ENCODE measurements at regions not wholly inside any gene's neighbourhood (a gene's known extent, or its start where the extent isn't known, plus 50 kb on each side); places are given as distances from the start of the nearest gene placed in this dataset.

- H3K9me3 Mint-ChIP-seq, result peaks cover 4% of the 10 kb centered on the region
- no peak for ATAC-seq
Observed at GRCh38 chr14:98138666-98139065, 1133.3 kb downstream of the BCL11B start.

DNA sequence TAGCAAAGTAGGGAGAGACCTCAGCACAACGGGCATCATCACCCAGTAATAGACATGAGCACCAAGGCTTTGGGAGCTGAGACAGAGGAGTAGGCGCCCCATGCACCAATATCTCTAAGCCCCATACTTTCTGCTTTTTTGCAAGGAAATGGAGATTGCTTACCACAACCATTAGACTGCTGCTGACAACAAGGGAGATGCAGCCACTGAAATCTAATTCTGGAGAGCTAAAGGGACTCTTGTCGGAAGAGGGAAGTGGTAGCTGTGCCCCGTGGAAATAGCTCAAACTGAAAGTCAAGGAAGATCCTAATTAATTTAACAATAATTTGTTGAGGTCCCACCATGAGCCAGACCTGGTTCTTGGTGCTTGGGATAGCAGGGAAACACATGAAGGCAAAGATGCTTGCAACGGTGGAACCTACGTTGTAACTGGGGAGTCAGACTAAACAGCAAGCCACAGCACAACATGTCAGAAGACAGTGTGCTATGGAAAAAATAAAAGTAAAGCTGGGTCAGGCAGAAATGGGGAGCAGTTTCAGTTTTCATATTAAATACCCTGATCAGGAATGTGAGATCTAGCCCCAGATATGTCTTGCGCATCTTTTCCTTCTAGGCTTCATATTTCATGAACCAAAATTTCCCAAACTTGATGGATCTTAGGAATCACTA is 1131.0 kb downstream of the BCL11B start:
- no peak overlapping the region for H3K27ac Mint-ChIP-seq
- H3K27me3 Mint-ChIP-seq, result no peaks in the 10 kb centered on the region
- H3K4me1 Mint-ChIP-seq, result no peaks in the 10 kb centered on the region
- no peaks in the 10 kb centered on the region for H3K36me3 Mint-ChIP-seq
- ATAC-seq, result no peak
- no peak overlapping the region for H3K4me3 Mint-ChIP-seq
- peaks cover 4% of the 10 kb centered on the region for H3K9me3 Mint-ChIP-seq

More at GRCh38 chr14:98138666-98139065, 1133.3 kb downstream of the BCL11B start:
- Mint-ChIP-seq H3K27me3 (no peaks in the 10 kb centered on the region), H3K4me3 (no peak overlapping the region), H3K4me1 (no peaks in the 10 kb centered on the region), H3K27ac (no peak overlapping the region), H3K36me3 (no peaks in the 10 kb centered on the region)

- no peak overlapping the region for H3K27ac Mint-ChIP-seq
- H3K9me3 Mint-ChIP-seq, result peaks cover 6% of the 10 kb centered on the region
- H3K27me3 Mint-ChIP-seq, result no peaks in the 10 kb centered on the region
- no peak for ATAC-seq
- H3K4me1 Mint-ChIP-seq, result no peaks in the 10 kb centered on the region
- H3K4me3 Mint-ChIP-seq, result no peak overlapping the region
- no peaks in the 10 kb centered on the region for H3K36me3 Mint-ChIP-seq
Observed at GRCh38 chr14:98143566-98143965, 1128.4 kb downstream of the BCL11B start.

DNA sequence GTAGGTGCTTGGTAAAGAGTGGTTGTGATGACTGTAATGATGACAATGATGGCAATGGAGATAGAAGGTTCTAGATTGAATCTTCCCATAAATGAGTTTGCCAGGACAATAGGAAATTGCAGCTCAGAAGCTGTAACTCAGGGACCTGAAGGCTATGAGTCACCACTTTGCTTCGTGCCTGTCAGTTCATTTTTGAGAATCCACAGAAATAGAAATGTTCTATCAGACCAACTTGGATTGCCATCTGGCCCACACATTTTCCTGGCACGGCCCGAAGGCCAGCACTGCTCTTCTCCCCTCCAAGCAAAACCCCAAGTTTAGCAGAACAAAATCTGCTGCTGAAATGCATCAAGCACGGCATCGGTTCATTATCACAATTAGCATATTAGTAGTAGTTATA is 1127.0 kb downstream of the BCL11B start:
- ATAC-seq, result no peak

GRCh38 chr14:98146416-98146815 is 1125.6 kb downstream of the BCL11B start:
- Mint-ChIP-seq H3K4me1 (no peaks in the 10 kb centered on the region), H3K27me3 (no peaks in the 10 kb centered on the region), H3K9me3 (peaks cover 6% of the 10 kb centered on the region), H3K36me3 (no peaks in the 10 kb centered on the region), H3K4me3 (no peak overlapping the region), H3K27ac (no peak overlapping the region)
- ATAC-seq, result no peak

More for the DNA sequence above, 1127.0 kb downstream of the BCL11B start:
- no peak overlapping the region for H3K4me3 Mint-ChIP-seq
- H3K9me3 Mint-ChIP-seq, result peaks cover 6% of the 10 kb centered on the region
- H3K4me1 Mint-ChIP-seq, result no peaks in the 10 kb centered on the region
- no peak overlapping the region for H3K27ac Mint-ChIP-seq
- no peaks in the 10 kb centered on the region for H3K27me3 Mint-ChIP-seq
- H3K36me3 Mint-ChIP-seq, result no peaks in the 10 kb centered on the region

DNA sequence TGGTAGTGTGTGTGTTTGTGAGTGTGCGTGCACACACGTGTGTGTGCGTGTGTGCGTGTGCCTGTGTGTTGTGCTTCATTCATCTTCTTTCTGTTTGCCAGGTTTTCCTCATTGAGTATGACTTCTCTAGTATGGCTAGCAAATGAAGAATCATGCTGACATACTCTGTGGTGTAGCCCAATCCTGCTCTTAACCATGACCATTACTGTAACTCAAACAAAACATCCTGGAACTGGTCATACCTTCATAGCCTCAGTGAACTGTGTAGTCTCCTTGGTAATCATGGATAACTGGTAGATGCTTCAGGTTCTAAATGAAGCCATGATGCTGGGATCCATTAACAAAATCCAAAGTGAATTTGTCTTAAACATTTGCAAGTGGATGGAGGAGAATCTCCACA is 1117.7 kb downstream of the BCL11B start:
- peaks cover 13% of the 10 kb centered on the region for H3K9me3 Mint-ChIP-seq
- H3K27me3 Mint-ChIP-seq, result no peaks in the 10 kb centered on the region
- no peak overlapping the region for H3K27ac Mint-ChIP-seq
- ATAC-seq, result no peak
- H3K4me1 Mint-ChIP-seq, result no peaks in the 10 kb centered on the region
- H3K36me3 Mint-ChIP-seq, result no peaks in the 10 kb centered on the region
- H3K4me3 Mint-ChIP-seq, result no peak overlapping the region

DNA sequence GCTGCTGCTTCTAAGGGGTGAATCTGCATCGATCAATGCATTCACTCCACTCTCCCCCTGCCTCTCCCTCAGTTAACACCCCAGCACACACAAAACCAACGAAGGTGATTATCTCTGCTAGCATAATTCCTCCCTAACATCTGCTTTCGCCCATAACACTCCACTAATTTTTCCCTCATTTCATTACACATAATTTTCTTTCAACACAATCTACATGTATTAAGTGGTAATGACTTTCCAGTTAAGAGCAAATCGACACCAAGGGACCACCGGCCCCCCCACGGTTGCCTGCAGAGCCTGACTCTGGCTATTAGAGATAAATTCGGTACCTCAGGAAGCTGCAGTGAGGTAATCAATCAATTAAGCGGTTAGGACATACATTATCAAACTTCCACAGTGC is 1115.6 kb downstream of the BCL11B start:
- H3K9me3 Mint-ChIP-seq, result peaks cover 13% of the 10 kb centered on the region
- no peaks in the 10 kb centered on the region for H3K36me3 Mint-ChIP-seq
- no peaks in the 10 kb centered on the region for H3K4me1 Mint-ChIP-seq
- no peak for ATAC-seq
- no peaks in the 10 kb centered on the region for H3K27me3 Mint-ChIP-seq
- no peak overlapping the region for H3K4me3 Mint-ChIP-seq
- H3K27ac Mint-ChIP-seq, result no peak overlapping the region

- Mint-ChIP-seq H3K36me3 (no peaks in the 10 kb centered on the region), H3K27ac (no peak overlapping the region), H3K9me3 (peaks cover 18% of the 10 kb centered on the region), H3K27me3 (no peaks in the 10 kb centered on the region), H3K4me3 (no peak overlapping the region), H3K4me1 (no peaks in the 10 kb centered on the region)
- no peak for ATAC-seq
Observed at GRCh38 chr14:98160901-98161300, 1111.1 kb downstream of the BCL11B start.

- Mint-ChIP-seq H3K27me3 (no peaks in the 10 kb centered on the region), H3K4me1 (no peaks in the 10 kb centered on the region), H3K36me3 (no peaks in the 10 kb centered on the region), H3K4me3 (no peak overlapping the region), H3K27ac (no peak overlapping the region), H3K9me3 (peaks cover 16% of the 10 kb centered on the region)
- ATAC-seq, result no peak
Observed at GRCh38 chr14:98161356-98161755, 1110.6 kb downstream of the BCL11B start.

DNA sequence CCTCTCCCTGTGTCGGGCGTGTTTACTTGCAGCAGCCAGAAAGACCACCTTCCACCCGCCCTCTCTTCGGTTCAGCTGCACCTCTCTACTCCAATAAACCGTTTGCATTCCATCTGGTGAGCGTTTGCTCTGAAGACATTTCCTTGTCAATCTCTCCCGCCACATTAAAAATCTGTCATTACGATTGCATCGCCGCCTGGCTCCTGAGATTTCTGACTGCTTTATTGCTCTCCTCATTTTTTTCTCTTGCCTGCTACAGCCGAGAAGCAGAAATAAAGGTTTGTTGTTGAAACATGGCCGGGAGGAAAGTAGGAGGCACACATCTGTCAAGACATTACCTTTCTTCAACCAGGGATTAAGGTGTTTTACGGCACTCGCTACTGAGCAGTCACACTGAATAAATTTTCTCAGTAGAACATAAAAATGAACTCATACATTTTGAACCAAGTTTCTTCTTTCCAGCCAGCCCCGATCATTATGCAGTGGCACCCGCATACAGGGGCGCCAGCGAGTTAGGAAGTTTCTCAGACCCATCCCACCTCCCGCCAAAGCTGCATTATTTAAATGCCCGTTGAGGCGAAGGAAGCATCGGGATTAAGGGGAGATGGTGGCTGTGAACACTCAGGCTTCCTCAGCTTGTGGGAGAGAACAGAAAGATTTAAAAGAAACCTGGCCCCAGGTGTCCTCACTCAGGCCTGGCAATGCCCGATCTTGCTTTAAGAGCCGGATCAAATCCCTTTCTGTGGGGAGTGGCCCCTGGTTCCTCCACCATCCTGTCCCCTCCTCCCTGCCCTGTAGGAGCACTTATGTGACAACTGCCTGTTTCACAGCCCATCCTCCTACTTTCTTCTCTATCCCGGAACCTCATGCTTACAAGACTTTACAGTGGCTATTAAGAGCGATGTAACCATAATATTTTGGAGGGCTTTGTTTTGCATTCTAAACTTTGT is 1108.9 kb downstream of the BCL11B start:
- no peak for ATAC-seq
- H3K27ac Mint-ChIP-seq, result no peak overlapping the region
- no peaks in the 10 kb centered on the region for H3K27me3 Mint-ChIP-seq
- H3K36me3 Mint-ChIP-seq, result no peaks in the 10 kb centered on the region
- H3K9me3 Mint-ChIP-seq, result peaks cover 10% of the 10 kb centered on the region
- no peak overlapping the region for H3K4me3 Mint-ChIP-seq
- H3K4me1 Mint-ChIP-seq, result no peaks in the 10 kb centered on the region

- Mint-ChIP-seq H3K4me3 (no peak overlapping the region), H3K36me3 (no peaks in the 10 kb centered on the region), H3K27me3 (no peaks in the 10 kb centered on the region), H3K9me3 (peaks cover 14% of the 10 kb centered on the region), H3K27ac (no peak overlapping the region), H3K4me1 (no peaks in the 10 kb centered on the region)
- ATAC-seq, result no peak
Observed at GRCh38 chr14:98163873-98164272, 1108.1 kb downstream of the BCL11B start.

DNA sequence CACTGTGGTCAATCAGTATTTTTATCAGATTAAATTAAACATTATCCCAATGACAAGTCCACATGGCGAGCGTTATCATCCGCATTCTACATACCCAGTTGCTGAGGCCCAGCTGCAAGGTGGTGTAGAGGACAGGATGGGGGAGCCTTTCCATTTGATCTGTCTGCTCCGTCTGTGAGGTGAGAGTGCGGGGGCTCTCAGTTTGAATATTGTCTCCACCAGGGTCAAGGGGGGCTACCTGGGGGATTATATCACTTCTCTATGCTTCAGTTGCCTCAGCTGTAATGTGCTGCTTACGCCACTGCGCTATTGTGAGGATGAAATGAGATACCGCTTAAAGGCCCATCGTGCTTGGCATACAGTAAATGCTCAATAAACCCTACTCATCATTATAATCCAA is 1106.0 kb downstream of the BCL11B start:
- H3K4me1 Mint-ChIP-seq, result no peaks in the 10 kb centered on the region
- no peaks in the 10 kb centered on the region for H3K36me3 Mint-ChIP-seq
- no peak overlapping the region for H3K4me3 Mint-ChIP-seq
- no peak overlapping the region for H3K27ac Mint-ChIP-seq
- peaks cover 14% of the 10 kb centered on the region for H3K9me3 Mint-ChIP-seq
- ATAC-seq, result no peak
- no peaks in the 10 kb centered on the region for H3K27me3 Mint-ChIP-seq

GRCh38 chr14:98167275-98167674 is 1104.7 kb downstream of the BCL11B start:
- no peak for ATAC-seq
- Mint-ChIP-seq H3K36me3 (no peaks in the 10 kb centered on the region), H3K27me3 (no peaks in the 10 kb centered on the region), H3K4me1 (no peaks in the 10 kb centered on the region), H3K4me3 (no peak overlapping the region), H3K27ac (no peak overlapping the region), H3K9me3 (peaks cover 14% of the 10 kb centered on the region)

GRCh38 chr14:98167705-98168104 is 1104.3 kb downstream of the BCL11B start:
- H3K27me3 Mint-ChIP-seq, result no peaks in the 10 kb centered on the region
- H3K4me3 Mint-ChIP-seq, result no peak overlapping the region
- no peak overlapping the region for H3K27ac Mint-ChIP-seq
- no peaks in the 10 kb centered on the region for H3K36me3 Mint-ChIP-seq
- peaks cover 13% of the 10 kb centered on the region for H3K9me3 Mint-ChIP-seq
- ATAC-seq, result no peak
- no peaks in the 10 kb centered on the region for H3K4me1 Mint-ChIP-seq

DNA sequence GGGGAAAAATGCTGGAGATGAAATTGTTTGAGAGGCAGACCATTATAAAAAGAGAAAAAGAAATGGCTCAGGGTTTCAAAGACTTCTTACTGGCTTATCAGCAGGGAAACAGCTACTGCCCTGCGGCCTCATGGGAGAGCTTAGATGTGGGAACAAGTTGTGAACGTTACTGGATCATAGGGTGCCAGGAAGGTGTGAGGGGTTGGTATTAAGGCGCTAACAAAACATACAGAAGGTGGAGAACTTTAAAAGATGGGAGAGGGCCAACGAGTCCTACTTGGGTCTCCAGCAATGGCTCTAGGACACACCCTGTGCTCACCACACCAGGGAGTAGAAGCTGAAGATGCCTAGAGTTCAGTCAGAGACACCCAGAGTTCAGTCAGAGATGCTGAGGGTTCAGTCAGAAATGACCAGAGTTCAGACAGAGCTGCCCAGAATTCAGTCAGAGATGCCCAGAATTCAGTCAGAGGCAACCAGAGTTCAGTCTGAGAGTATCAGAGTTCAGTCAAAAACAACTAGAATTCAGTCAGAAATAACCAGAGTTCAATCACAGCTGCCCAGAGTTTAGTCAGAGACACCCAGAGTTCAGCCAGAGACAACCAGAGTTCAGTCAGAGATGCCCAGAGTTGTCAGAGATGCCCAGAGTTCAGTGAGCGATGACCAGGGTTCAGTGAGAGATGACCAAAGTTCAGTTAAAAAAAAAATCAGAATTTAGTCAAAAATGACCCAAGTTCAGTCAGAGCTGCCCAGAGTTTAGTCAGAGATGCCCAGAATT is 1103.6 kb downstream of the BCL11B start:
- H3K4me1 Mint-ChIP-seq, result no peaks in the 10 kb centered on the region
- no peaks in the 10 kb centered on the region for H3K36me3 Mint-ChIP-seq
- H3K27ac Mint-ChIP-seq, result no peak overlapping the region
- ATAC-seq, result no peak
- H3K4me3 Mint-ChIP-seq, result no peak overlapping the region
- H3K9me3 Mint-ChIP-seq, result peaks cover 10% of the 10 kb centered on the region
- no peaks in the 10 kb centered on the region for H3K27me3 Mint-ChIP-seq

Data from stimulated activated memory B cell treated with anti-CD40 and anti-IgM and Interleukin-4, amounts not matched to agents 10 μg/mL and 1 μg/mL and 100 μg/mL, for 72 hours (primary cell).